ENCODE measurements at regions not wholly inside any gene's neighbourhood (a gene's known extent, or its start where the extent isn't known, plus 50 kb on each side); places are given as distances from the start of the nearest gene placed in this dataset.
"Not testable (repeated sequence)": the region's sequence is repeated elsewhere in the genome, so short reads cannot be mapped to it uniquely, and the experiment has no call there.

DNA sequence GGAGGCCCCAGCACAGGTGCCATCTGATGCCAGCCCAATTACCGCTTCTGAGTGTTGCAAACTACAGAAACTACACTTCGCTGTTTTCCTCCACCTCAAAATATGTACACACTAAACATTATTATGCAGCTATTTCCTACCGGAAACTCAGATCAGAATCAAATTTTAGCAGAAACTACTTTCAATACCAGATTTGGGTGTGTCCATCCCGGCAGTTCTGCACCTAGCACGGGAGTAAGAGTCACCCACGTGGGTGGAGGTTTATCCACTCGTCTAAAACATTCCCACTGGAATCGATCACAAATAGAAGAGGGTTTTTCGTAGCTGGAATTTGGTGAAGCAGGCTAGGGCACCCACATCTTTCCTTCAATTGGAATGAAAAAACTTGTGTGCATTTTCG is 214.4 kb upstream of the PRKCQ start:
- no peak for DNase-seq

DNA sequence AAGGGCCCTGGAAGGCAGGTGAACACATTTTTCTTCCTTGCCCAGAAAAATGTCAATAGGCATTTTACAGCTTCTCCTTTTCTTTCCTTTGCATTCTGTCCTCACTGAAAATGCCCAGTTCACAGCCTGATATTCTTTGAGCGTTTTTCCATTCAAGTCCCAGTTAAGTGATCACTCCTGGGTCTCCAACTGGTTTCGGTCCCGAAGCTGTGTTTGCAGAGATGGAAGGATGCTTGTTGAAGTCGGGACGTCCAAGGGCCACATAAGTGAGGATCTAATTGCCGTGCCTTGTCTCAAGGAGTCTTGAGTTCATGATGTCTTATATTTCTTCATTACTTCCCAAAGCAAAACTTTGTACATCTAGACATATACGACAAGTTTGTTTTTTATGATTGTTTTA is 208.7 kb upstream of the PRKCQ start:
- DNase-seq = no peak

DNA sequence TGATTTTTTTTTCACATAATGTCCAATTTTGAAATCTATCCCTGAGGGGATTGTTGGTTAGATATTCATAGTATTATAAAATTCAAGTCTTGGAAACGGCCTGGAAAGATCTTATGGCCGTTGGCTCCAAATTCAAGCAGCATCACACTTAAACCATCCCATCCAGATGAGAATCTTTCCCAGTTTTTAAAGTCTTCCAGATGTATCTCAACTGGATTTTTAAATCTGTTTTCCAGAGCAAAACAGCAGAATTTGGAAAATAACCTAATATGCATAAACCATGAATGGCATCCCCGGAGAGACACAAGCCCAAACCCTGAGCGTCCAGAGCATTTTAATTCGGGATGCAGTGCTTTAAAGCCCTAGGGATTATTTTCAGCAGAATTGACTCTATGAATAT is 208.2 kb upstream of the PRKCQ start:
- DNase-seq = no peak

DNA sequence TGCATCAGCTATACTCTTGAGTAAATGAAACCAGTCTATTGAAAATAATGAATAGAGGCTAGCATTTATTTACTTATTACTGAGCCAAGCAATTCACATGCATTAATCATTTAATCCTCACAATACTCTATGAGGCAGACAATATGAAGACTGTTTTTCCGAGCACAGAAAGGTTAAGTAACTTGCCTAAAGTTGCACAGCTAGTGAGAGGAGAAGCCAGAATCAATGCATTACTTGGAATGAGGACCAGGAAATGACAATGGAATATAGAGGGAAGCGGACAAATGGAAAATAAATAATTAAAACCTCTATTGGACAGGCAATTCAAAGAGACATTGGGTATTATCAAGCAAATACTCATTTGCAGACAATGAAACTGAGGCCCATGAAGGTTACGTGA is 207.6 kb upstream of the PRKCQ start:
- no peak for DNase-seq

DNA sequence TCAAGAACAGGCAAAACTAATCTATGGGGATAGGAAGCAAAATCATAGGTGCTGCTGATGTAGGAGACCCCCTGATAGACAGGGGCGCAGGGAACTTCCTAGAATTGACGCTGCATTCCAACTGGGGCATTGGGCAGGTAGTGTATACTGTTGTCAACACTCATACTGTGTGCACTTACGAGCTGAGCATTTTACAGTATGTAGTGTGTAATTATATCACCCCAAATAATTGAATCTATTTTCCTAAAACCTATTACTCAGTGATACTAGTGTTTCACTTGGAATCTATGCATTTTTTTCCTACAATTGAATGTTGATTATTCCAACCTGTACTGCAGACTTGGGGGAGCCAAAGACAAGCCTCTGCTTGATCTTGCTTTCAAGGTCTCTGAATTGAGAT is 207.0 kb upstream of the PRKCQ start:
- no peak for DNase-seq

DNA sequence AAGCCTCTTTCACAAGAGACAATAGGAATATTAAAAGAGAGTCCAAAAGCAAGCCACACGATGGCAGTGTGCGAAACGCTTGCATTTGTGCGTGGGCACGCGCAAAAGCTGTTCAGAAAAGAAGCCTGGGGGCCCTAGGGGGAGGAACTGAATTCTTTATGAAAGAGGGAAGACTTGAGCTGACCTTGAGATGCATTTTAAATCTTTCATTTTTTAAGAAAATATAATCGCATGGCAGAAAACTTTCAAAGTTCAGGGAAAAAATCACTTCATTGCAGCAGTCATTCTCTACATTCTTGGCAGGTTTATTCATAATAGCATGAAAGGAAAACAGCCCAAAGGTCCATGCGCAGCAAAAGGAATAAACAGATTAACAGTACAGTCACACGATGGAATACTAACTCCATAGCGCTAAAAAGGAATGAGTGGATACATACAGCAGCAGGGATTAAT is 206.5 kb upstream of the PRKCQ start:
- no peak for DNase-seq

DNA sequence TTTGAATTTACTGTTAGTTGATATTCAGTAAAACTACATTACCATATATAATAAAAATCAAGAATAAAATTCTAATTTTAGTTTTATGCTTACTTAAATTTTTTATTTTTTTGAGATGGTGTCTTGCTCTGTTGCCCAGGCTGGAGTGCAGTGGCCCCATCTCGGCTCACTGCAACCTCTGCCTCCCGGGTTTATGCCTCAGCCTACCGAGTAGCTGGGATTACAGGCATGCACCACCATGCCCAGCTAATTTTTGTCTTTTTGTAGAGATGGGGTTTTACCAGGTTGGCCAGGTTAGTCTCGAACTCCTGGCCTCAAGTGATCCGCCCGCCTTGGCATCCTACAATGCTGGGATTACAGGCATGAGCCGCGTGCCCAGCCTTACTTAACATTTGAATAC is 204.4 kb upstream of the PRKCQ start:
- DNase-seq = not testable (repeated sequence)

DNA sequence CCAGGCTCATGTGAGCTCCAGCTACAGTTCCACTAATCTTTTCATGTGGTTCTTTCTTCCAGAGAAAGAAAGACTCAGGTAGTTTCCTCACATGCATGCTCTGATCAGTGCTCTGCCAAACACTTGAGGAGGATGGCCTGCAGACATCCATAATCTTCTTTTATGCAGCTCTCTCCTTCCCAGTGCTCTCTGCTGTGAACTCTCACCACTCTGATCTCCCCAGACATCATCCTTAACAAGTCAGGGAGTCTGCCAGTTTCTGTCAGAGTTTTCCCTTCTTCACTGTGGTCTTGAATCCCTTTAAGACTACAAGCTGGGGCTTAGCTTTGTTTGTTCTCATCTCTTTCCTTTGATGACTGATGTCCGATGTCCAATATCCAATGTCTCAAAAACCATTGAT is 203.4 kb upstream of the PRKCQ start:
- DNase-seq = no peak

DNA sequence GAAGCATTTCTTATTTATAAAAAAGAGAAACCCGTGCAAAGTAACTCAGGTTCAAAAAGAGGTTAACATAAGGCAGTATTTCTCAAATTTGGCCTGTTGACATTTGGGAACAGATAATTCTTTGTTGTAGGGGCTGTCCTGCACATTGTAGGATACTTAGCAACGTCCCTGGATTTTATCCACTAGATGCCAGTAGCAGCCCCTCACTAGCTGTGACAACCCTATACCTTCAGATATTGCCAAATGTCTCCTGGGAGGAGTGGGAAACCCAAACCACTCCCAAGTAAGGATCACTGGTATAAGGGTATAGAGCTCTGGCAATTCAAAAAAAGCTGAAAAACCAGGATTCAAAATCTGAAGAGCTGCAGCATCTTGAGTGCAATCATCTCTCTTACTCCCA is 202.3 kb upstream of the PRKCQ start:
- DNase-seq = no peak

DNA sequence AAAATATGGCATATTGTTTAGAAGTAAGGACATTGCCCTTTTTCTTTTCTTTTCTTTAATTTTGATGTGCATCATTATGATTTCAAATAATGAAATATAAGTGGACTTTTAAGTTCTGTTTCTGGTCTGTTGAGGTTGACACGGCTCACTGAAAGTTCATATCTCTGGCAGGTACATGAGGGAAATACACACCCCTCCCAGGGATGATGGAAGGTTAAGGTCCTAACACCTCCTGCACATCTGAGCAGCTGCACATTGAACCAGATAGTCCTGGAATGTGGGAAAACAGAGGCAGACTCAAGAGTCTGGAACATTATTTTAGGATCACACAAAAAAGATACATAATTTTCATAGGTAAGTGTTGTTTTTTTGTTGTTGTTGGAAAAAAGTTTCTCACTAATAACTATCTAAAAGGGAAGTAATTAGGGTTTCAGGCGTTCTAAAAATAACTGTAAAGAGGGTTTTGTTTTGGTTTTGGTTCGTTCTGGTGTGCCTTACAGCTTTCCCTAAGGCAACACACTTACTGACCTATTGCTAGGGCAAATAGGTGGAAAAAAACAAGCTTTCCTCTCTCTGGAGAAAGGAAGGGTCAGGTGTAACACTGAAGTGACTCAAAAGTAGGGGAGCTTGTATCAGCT is 201.2 kb upstream of the PRKCQ start:
- DNase-seq = no peak

DNA sequence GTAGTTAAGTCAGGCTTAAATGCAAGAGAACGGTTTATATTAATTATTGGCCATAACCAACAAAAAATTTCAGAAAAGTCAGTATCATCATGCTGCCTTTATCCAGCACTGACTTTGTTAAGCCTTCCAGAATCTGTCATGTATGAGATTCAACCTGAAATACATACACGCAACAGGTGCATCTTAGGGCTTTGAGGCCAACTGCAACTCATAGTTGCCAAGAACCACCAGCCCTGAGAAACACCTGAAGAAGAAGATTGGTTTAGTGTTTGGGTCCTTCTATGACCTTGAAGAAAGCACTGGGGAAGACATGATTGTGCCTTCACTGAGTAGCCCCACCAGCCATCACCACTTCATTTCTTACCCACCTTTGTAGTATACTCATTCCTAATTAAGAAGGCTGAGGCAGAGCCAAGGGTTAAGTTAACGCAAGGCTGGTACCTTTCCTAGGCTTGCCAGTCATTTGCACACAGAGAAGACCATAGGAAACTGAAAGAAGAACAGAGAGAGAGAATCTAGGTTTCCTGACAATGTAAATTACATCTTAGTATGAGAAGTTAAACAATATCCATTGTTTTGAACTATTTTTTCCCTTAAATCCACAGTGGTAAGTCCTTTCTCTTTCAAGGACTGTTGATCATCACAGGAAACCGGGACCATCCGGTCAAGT is 200.1 kb upstream of the PRKCQ start:
- DNase-seq = no peak

DNA sequence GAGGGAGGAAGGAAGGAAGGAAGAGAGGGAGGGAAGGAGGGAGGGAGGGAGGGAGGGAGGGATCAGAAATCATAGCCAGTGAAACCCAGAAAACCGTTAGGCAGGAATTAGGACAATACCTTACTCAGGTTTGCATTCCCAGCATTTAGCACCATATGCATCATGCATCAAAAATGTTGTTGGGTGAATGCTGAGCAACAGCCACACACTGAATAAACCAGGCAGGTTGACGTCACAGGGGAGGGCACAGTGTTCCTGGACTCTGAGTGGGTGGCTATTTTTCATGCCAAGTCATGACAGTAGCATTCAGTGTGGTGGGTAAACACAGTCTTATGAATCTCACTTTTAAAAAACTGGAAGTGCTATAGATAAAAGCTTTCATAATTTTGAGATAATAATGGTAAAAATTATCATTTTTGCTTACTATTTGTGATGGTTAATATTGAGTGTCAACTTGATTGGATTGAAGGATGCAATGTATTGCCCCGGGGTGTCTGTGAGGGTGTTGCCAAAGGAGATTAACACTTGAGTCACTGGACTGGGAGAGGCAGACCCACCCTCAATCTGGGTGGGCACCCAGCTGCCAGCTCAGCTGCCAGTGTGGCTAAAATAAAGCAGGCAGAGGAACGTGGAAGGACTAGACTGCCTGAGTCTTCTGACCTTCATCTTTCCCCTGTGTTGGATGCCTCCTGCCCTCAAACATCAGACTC is 199.1 kb upstream of the PRKCQ start:
- DNase-seq = no peak

DNA sequence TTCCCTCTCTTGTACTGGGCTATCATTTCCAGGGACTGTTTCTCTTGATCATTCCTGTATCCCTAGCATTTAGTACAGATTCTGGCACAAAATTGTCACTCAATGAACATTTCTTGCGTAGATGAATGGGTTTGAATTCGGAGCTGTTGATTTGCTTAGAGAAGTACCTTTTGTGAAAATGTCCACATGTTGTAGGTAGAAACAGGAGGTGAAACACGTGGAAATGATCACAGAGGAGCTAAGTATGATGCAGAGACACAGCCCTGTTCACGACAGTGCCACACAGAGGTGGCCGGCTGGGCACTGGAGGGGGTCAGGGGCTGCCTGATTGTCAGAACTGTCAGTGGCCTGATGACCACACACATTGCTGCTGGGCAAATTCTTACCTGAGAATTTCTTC is 196.1 kb upstream of the PRKCQ start:
- no peak for DNase-seq

DNA sequence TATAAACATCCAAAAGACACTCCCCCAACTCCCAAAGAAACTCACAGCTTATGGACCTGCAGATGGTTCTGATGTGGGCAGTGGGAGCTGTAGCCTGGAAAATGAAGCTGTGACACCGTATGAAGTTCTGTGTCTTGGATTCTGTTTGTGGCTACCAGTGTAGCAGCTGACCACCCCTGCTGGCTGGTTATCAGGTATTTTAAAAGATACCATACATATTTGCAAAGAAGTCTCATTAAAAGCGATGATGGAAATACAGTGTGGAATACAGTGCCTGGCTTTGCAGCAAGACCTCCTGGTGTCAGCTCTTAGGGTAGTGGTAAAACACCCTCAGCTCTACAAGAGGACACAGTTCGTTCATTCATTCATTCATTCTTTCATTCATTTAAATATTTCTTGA is 194.3 kb upstream of the PRKCQ start:
- DNase-seq = no peak

DNA sequence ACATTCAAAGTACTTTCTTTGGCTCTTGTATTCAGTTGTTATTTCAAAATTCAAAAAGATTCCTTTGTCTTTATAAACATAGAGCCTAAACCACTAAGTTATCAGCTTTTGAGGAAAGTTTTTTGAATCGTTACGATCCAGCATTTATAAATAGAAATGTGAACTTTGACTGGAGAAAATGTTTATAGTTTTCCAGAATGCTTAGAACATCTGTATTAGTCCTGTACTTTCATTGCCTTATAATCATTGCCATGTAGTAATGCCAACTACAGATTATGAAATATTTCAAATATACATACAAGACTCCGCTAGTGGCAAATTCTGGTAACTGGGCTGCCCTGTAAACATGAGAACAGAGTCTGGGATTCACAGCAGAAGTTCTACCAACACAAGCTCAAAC is 191.3 kb upstream of the PRKCQ start:
- no peak for DNase-seq

DNA sequence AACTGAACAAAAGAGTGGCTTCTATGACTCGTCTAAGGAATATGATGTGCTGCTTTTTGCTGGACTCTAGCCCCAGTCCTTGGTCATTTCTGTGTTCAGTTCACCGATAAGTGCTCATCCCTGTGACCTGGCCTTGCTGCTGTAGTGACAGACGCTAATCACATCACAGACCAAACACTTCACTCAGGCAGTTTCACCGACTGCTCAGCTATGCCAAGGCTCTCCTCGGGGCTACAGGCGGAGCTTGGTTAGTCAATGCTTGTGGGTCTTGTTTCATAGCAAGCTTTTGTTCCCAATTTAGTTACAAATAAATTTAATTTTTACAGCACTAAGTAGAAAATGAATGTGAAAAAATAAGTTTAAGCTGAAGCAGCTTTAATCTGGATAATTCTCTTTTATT is 190.8 kb upstream of the PRKCQ start:
- DNase-seq = no peak

DNA sequence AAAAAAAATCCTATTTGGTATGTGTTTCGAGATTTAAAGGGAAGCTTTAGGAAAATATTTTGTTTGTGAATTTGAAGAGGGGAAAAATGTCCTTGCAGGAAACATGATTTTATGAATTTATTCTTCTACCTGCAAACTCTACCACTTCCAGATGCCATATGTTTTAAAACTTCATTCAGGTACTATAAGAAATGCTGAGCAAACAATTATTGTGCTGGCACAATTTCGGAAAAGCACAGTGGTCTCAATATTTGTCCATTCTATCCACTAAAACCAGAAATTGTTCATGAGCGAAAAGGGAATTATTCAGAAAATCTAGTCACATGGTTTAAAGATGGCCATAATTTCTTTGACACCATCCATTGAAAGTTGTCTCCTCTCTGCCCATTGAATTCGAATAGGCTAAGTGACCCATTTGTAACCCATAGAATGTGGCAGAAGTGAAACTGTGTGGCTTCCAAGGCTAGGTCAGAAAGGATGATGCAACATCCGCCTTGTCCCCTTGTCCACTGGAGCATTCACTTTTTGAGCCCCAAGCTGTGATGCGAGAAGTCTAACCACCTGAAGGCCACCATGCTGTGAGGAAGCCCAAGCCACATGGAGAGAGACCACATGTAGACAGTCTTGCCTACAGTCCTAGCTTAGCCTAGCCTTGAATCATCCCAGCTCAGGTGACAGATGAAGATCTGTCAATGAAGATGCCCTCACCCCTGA is 189.8 kb upstream of the PRKCQ start:
- DNase-seq = no peak

DNA sequence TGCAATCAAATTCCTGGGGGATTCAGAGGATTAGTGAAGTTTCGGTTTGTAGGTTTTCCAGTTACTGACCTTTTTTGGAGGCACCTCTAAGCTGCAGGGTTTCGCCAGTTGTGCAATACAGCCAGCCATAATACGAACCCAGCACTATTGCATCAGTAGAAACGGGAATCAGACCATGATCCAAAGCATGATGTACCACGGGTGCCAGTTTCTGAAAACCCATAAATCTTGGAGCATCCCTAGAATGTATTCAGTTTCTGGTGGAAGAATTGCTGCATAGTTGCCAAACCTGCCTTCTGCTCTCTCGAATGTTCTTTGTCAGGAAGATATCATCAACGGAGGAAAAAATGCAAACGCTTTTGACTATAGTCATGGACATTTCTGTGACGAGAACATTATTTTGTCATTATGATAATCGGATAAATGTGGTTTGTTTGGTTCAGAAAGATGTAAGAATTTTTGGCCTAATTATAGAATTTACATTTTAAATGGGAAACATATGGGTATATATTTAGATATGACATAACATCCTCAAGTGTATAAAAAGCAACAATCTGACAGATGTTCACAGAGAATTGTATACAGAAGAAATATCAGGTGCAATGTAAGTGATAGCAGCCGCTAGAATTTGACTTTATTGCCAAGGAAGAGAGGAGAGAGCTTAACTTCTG is 186.2 kb upstream of the PRKCQ start:
- DNase-seq = no peak

DNA sequence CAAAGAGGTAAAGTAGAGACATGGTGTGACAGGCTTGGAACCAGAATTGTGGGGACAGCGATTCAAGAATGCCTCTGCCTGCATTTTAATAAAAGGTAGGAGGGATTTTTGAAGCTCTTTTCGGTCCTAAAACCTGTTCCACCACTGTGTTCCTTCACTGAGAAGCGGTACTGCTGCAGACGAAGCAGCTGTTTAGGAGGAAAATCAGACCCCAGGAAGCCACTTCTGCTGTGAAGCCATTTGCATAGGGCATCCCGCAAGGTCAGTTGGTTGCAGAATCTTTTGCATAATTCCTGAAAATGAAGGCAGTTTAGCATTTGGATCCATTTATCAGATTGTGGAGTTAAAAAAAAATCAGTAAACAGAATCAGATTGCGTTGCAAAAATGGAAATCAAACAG is 183.3 kb upstream of the PRKCQ start:
- DNase-seq = no peak

DNA sequence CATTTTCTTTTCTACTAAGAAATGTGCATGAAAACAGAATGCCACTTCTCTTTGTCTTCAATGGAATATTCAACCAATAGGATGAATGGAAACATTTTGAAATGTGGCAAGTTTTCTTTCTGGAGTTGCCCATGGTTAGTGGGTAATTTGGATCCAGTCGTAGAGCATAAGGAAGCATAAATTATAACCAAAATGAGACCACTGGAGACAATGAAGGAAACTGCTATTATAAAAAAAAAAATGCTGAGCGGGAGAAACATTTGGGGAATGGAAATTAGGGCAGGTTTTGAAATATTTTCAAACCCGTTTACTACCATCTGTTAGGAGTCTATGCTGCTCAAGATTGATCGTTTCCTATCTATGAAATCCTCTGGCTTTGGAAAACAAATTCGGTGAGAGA is 182.9 kb upstream of the PRKCQ start:
- DNase-seq = no peak

DNA sequence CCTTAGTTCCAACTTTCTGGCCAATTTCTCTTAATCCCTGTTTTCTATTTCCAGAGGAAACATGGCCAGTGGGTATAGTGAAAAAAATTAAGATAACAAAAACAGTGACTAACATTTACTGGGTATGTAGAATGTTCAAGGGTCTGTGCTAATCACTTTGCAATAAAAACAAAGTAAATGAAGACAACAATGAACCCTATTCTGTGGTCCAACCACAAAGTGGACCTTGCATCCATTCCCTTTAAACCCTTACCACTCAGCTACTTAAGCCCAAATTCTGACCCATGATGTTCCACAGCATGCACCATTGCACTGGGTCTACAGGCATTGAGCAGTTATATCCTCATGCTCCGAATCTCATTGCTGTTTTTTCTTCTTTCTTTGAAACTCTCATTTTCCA is 179.9 kb upstream of the PRKCQ start:
- DNase-seq = no peak

DNA sequence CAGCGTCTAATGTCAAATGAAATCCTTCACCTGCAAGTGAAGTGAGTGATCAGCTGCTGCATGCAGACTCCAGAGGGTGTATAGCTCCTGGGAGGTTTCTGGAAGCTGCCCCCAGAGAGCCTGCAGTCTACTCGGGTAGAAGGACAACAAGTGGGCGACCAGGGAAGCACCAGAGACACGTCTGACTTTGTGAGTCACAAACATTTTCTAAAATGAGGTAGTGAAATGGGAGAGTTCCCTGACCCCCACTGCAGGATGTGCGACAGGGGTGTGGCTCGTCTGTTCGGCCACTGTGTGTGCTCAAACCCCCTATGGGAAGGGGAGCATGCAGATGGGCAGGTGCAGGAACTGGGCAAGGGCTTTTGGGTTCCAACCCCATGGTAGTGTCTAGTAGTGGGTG is 177.1 kb upstream of the PRKCQ start:
- DNase-seq = no peak

DNA sequence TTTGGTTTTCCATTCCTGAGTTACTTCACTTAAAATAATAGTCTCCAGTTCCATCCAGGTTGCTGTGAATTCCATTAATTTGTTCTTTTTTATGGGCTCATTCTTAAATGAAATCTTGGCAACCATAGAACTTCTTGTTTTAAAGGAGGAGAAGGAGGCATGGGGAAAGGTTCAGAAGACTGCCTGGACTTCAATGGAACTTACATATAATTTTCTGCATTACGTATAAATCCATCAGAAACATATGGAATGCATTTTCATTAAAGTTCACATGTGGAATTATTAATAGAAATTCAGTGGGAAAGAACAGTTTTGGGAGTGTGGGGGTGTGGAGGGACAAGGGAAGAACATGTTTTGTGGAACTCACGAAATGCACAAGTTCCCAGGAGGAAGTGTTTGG is 176.6 kb upstream of the PRKCQ start:
- DNase-seq = no peak

Measured in NCI-H146 (cell line).